GM18868 (cell line): ENCODE measurements at regions not wholly inside any gene's neighbourhood (a gene's known extent, or its start where the extent isn't known, plus 50 kb on each side); places are given as distances from the start of the nearest gene placed in this dataset.
"Not testable (repeated sequence)": the region's sequence is repeated elsewhere in the genome, so short reads cannot be mapped to it uniquely, and the experiment has no call there.

ENCODE experiments used
- ATAC-seq: cut with Tn5 transposase; IDR thresholded peaks from one replicate; pipeline ENCODE4 v1.9.1; 2021; ENCODE audit warnings: mild to moderate bottlenecking, moderate library complexity; ENCODE audit not compliant: unreplicated experiment

DNA sequence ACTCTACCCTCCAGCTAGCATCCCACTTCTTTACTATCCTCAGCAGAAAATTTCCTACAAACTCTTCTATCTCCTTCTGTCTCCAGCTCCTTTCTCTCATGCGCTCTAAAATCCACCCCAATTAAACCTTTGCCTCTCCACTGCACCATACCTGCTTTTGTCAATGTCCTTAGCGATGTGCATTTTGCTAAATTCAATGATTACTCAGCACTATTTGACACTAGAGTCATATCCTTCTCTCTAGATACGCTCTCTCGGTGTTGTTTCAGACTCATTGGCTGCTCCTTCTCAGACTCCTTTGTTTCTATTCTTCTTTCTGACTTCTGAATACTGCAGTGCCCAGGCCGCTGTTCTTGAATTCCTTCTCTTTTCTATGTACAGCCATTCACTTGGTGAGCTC is 144.2 kb downstream of the HLX start:
- no peak for ATAC-seq

DNA sequence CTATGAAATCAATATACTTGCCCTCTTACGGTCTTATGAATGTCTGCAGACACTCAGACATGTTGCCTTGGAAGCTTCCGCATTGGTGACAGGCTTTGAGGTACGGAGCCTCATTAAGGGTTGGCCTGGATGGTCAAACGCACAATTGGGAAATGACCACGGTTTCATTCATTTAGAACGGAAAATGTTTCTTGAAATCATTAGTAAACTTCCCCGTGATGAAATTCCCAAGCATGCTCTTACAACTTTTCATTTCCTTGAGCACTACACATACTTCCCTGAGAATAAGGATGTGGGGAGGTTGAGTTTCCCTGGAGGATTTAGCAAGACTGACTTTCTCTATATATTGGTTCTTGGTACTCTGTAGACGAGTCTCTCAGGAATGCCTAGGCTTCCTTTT is 146.3 kb downstream of the HLX start:
- no peak for ATAC-seq

- no peak for ATAC-seq
Measured at GRCh38 chr1:221025956-221026355, 146.7 kb downstream of the HLX start.

DNA sequence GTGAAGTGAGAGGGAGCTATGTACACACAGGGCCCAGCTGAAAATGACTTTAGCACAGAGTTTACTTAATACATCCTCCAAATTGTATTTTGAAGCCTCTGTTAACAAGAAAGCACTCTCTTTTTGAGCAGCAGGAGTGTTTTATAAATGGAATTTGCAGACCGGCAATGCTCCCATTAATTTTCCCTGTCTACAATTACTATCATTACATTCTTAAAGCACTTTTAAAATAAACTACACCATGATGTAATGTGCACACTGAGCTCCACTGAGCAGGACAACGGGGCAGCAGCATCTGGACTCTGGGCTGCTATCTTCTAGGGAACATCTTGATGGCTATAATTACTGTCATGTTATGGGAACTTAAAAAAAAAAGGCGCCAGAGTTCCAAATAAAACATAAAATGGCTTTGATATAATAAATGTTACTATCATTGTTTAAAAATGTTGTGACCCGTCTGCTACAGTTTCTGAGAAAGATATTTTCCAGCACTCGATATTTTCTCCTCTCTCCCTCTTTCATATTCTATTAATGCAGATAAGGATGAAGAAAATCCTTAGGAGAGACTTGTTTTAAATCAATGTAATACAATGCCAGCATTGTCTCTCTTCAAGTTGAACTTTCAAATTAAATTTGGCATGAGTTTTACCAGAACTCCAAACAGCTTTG is 150.9 kb downstream of the HLX start:
- ATAC-seq = no peak

DNA sequence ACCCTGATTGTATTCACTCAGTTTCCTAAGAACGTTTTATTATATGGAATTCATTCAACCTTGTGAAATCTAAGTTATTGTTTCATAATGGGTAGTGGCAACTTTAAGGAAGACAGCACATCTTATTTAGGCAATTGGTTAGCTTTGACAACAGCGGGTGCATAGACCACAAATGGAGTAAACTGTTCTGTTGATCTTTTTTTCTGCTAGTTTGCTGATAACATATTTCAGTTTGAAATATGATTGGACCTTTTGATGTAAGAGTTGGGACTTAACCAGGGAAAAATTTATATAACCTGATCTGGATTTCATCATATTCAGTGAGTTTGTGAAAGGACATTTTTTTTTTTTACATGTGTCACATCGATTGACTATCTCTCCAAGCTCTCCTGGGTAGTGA is 151.7 kb downstream of the HLX start:
- no peak for ATAC-seq

DNA sequence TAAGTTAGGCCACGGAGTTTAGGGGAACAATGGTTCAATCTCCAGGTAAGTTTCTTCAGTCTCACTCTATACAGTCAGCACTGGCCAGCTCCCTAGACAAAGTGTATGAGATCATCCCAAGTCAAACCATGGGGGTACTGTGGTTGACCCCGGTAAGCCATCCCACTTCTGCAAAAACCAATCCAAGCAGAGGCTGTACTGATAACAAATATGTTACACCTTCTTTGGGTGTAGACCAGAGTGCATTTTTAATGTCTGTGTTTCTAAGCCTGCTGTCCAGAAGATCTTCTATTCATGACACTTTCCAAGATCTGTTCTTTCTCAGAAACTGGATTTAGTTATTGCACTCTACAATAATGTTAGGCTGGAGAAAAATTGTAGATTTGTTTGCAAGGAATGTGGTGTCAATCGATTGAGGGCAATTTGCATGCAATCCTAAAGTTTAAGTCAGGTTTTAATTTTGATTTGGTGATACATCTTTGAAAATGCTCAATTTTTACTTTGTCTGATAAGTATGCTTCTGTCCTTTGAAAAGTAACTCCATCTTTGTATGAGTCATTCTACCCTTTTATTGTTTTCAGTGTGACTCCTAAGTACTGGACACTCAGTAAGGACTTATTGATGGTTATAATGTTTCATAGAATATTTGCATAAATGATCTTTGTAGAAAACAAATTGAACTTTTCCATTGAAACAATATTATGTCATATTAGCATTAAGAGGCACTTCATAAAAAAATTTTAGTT is 152.4 kb downstream of the HLX start:
- ATAC-seq = no peak

- no peak for ATAC-seq
Measured at GRCh38 chr1:221032204-221032585, 153.0 kb downstream of the HLX start.

DNA sequence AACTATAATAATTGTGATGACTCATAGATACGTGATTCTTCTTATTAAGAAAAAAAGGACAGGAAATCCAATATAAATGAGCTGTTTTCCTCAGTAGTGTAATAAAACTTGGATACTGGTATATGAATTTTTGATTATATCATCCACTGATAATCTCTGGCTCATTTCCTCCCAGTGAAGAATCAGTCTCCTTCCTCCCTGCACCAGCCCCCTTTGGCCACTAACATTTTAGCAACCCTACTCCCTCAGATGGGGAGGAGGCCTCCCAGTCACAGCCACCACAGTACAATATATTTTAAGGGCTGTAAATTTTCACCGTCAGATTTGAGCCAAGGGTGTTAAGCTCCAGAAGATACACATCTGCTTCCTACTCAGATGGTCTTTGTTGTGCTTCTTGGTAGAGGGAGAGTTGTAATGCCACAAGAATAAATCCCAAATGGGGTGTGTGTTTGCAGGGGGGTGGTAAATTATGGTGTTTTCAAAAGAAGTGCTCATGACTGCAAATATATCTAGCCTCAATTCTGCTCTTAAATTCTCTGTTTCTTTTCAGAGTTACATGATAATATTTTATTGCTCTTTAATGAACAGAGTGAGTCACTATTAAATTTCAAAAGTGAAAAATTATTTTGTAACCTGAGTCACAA is 153.5 kb downstream of the HLX start:
- ATAC-seq = no peak

DNA sequence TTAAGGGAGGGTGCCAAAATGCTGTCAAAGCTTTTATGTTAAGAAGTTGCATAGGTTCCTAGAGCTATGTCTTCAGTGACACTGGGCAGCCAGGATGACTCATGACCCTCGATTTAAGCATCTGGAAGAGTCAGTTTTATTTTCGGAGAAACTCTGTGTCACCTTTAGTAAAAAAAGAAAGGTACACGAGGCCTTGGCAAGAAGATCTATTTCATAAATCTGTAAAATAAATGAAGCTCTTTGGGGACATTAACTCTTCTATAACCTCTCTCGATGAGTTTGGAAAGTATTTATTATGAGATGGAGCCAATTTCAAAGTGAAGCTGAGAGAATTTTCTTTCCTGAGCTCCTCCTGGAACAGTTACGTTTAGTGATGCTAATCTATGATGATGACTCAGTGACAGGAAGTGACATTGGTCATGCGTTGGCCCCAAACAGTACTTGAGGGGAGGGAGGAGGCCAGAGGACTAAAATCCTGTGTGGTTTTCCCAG is 156.5 kb downstream of the HLX start:
- ATAC-seq = no peak

DNA sequence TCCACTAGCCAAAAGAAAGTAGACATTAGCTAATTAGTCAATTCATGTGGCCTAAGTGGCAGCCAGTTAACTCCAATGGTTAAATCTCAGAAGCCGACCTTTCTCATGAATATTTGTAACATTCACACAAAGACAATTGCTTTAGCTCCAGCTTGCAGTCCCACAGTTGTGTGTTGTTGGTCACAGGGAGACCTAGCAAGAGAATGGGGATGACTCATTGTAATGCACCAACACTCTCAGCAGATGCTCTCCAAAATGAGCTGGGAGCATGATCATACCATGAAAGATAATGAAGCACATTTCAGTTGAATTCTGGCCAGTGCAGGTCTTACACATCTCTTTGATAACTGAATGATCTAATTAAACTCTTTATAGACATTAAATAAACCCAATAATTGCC is 160.4 kb downstream of the HLX start:
- ATAC-seq = no peak

GRCh38 chr1:221040101-221040500 is 160.9 kb downstream of the HLX start:
- no peak for ATAC-seq

GRCh38 chr1:221040691-221041285 is 161.5 kb downstream of the HLX start:
- no peak for ATAC-seq

DNA sequence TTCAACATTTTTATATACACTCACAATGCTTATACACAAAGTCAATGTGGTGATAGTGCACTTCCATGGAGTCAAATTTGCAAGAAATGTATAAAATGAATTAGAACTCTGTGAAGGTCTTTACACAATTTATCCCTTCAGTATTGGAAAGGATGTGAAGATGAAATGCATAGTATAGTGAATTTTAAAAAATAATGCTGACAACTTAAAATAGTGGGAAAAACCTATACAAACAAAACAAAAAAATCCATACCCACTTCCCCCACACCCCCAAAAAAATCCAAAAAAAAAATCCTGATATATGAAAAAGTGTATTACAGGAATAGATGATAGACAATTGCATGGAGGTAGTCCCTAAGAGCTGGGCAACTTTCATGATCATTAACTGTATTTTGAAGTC is 165.3 kb downstream of the HLX start:
- ATAC-seq = no peak

DNA sequence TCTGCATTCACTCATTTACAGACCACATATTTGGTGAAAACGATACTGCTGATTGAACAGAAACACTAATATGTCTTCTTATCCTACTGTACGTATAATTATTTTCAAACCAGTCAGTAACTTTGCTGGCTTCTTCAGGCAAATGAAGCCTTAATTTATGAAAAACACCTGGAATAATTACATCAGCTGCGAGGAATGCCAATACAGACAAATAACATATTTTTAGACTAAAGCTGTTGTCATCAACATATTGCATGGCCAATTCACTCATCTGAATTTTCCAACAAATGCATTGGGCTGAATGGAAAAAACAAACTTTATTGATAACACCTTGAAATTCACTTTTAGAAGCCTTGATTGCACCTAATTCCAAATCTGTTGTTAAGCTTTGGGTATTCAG is 165.9 kb downstream of the HLX start:
- no peak for ATAC-seq

- ATAC-seq = peak; percentile 95
Measured at GRCh38 chr1:221045842-221046831, 166.9 kb downstream of the HLX start.

GRCh38 chr1:221051391-221051790 is 172.1 kb downstream of the HLX start:
- not testable (repeated sequence) for ATAC-seq

GRCh38 chr1:221053889-221054288 is 174.6 kb downstream of the HLX start:
- no peak for ATAC-seq

DNA sequence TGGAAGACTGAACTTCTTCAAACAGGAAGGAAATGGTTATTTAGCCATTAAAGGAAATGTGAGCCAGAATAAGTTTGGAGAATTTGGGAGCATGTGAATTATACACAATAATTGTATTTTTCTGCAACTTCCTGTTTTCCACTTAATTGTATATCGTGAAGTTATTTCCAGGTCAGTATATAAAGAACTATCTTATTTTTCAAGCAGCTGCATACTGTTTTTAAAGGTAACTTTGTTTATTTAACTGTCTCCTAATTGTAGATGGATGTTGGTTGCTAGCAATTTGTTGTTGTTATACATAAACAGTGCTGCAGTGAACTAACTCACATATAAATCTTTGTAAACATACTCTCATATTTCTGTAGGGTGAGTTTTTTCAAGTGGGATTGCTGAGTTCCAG is 180.3 kb downstream of the HLX start:
- ATAC-seq = no peak

DNA sequence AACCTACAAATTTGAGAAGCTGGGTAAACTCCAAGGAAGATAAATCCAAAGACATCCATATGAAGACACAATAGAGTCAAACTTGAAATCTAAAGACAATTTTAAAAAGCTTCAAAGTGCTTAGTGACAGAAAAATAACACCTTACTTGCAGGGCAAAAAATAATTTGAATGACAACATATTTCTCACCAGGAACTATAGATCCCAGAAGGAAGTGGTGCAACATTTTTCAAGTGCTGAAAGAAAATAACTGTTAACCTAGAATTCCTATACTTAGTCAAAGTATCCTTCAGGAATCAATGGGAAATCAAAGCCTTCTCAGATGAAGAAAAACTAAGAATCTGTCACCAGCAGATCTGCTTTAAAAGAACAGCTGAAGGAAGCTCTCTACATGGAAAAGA is 184.4 kb downstream of the HLX start:
- no peak for ATAC-seq

- no peak for ATAC-seq
Measured at GRCh38 chr1:221066351-221067001, 187.2 kb downstream of the HLX start.
